OCI-LY1 (cell line): ENCODE measurements at regions not wholly inside any gene's neighbourhood (a gene's known extent, or its start where the extent isn't known, plus 50 kb on each side); places are given as distances from the start of the nearest gene placed in this dataset.

ENCODE experiments used
- H2AFZ ChIP-seq: fragments of 200-600 bp; sonication (generic), shearing (Covaris generic); 2 replicates; pipeline ENCODE4 v1.6.0; 2014; ENCODE audit warnings: antibody characterized with exemption, mild to moderate bottlenecking, low read length
- H3F3A ChIP-seq: fragments of 200-600 bp; sonication (generic), shearing (Covaris generic); 2 replicates; pipeline ENCODE4 v1.6.0; 2014; ENCODE audit warnings: mild to moderate bottlenecking, antibody characterized with exemption, low read length, moderate library complexity; ENCODE audit not compliant: insufficient read depth
- H3K27ac ChIP-seq: fragments of 200-600 bp; sonication (generic); 2 replicates; pipeline ENCODE4 v1.5.1; 2014; ENCODE audit warnings: low read length, mixed run types, mild to moderate bottlenecking, low read depth; ENCODE audit not compliant: poor library complexity, severe bottlenecking
- H3K27me3 ChIP-seq: fragments of 200-600 bp; sonication (generic); 2 replicates; pipeline ENCODE4 v1.6.0; 2014; ENCODE audit warnings: antibody characterized with exemption, mild to moderate bottlenecking, low read length, moderate library complexity; ENCODE audit not compliant: insufficient read depth
- H3K36me3 ChIP-seq: fragments of 200-600 bp; sonication (generic); 2 replicates; pipeline ENCODE4 v1.6.1; 2014; ENCODE audit warnings: mild to moderate bottlenecking, antibody characterized with exemption, low read length, moderate library complexity, mixed read lengths; ENCODE audit not compliant: insufficient read depth
- H3K4me1 ChIP-seq: fragments of 200-600 bp; sonication (generic); 2 replicates; pipeline ENCODE4 v1.5.1; 2014; ENCODE audit warnings: mild to moderate bottlenecking, low read length, moderate library complexity; ENCODE audit not compliant: insufficient read depth, severe bottlenecking
- H3K4me2 ChIP-seq: fragments of 200-600 bp; sonication (generic), shearing (Covaris generic); 2 replicates; pipeline ENCODE4 v1.6.1; 2014; ENCODE audit warnings: low read length
- H3K4me3 ChIP-seq: fragments of 200-600 bp; sonication (generic); 2 replicates; pipeline ENCODE4 v1.5.1; 2014; ENCODE audit warnings: low read length, low read depth, mild to moderate bottlenecking, mixed read lengths; ENCODE audit not compliant: poor library complexity, severe bottlenecking
- H3K79me2 ChIP-seq: fragments of 200-600 bp; shearing (Covaris generic); 2 replicates; pipeline ENCODE4 v1.6.1; 2016; ENCODE audit warnings: mixed run types, low read length, mixed read lengths; ENCODE audit not compliant: insufficient read depth
- H3K9ac ChIP-seq: fragments of 200-600 bp; sonication (generic), shearing (Covaris generic); 2 replicates; pipeline ENCODE4 v1.6.1; 2014; ENCODE audit warnings: mild to moderate bottlenecking, low read length, mixed read lengths
- H3K9me2 ChIP-seq: fragments of 200-600 bp; sonication (generic), shearing (Covaris generic); 2 replicates; pipeline ENCODE4 v1.6.1; 2014; ENCODE audit warnings: low read depth, mild to moderate bottlenecking, low read length, mixed read lengths
- H3K9me3 ChIP-seq: fragments of 200-600 bp; shearing (Covaris generic); 2 replicates; pipeline ENCODE4 v1.6.1; 2014; ENCODE audit warnings: low read length, mixed read lengths
- H4K20me1 ChIP-seq: fragments of 200-600 bp; sonication (generic), shearing (Covaris generic); 2 replicates; pipeline ENCODE4 v1.6.0; 2016; ENCODE audit warnings: mild to moderate bottlenecking, low read length; ENCODE audit not compliant: insufficient read depth
- CTCF ChIP-seq: fragments of 200-600 bp; sonication (generic), shearing (Covaris generic); IDR thresholded peaks from 2 replicates; pipeline ENCODE4 v1.5.1; 2017; ENCODE audit warnings: mild to moderate bottlenecking, antibody characterized with exemption, low read length, moderate library complexity, mixed read lengths
- EZH2 ChIP-seq: fragments of 200-600 bp; sonication (generic), shearing (Covaris generic); IDR thresholded peaks from 2 replicates; pipeline ENCODE4 v1.8.0; 2017; ENCODE audit warnings: borderline replicate concordance, mixed run types, mild to moderate bottlenecking, antibody characterized with exemption, low read length, moderate library complexity, mixed read lengths

- no peak overlapping the region for H3K27ac ChIP-seq
- no peaks in the 10 kb centered on the region for H3K79me2 ChIP-seq
- TF ChIP-seq EZH2 (no peak), CTCF (no peak)
- no peak overlapping the region for H3K9ac ChIP-seq
- H4K20me1 ChIP-seq: no peaks in the 10 kb centered on the region
- H3K9me2 ChIP-seq: no peaks in the 10 kb centered on the region
- H3K27me3 ChIP-seq: no peaks in the 10 kb centered on the region
- no peak overlapping the region for H3K4me3 ChIP-seq
- H3K36me3 ChIP-seq: no peaks in the 10 kb centered on the region
- no peaks in the 10 kb centered on the region for H3K9me3 ChIP-seq
- H3F3A ChIP-seq: no peaks in the 10 kb centered on the region
- no peaks in the 10 kb centered on the region for H3K4me1 ChIP-seq
- no peak overlapping the region for H3K4me2 ChIP-seq
- no peak overlapping the region for H2AFZ ChIP-seq
Measured at GRCh38 chr18:78479443-78479842, 500.2 kb upstream of the SALL3 start.

GRCh38 chr18:78480262-78481054, 499.2 kb upstream of the SALL3 start:
- Histone ChIP-seq H3K9me3 (no peaks in the 10 kb centered on the region), H3F3A (no peaks in the 10 kb centered on the region), H4K20me1 (no peaks in the 10 kb centered on the region), H3K9me2 (no peaks in the 10 kb centered on the region), H3K4me3 (no peak overlapping the region), H3K79me2 (no peaks in the 10 kb centered on the region), H3K4me2 (no peak overlapping the region), H3K4me1 (no peaks in the 10 kb centered on the region), H3K27me3 (no peaks in the 10 kb centered on the region), H3K36me3 (no peaks in the 10 kb centered on the region), H3K27ac (no peak overlapping the region), H2AFZ (no peak overlapping the region), H3K9ac (no peak overlapping the region)
- TF ChIP-seq CTCF: no peak
- TF ChIP-seq EZH2: no peak

GRCh38 chr18:78482378-78482777, 497.2 kb upstream of the SALL3 start:
- H3K9me3 ChIP-seq: no peaks in the 10 kb centered on the region
- no peaks in the 10 kb centered on the region for H3K79me2 ChIP-seq
- no peaks in the 10 kb centered on the region for H4K20me1 ChIP-seq
- H3K27ac ChIP-seq: no peak overlapping the region
- H2AFZ ChIP-seq: no peak overlapping the region
- H3K9ac ChIP-seq: no peak overlapping the region
- H3K9me2 ChIP-seq: no peaks in the 10 kb centered on the region
- no peak overlapping the region for H3K4me2 ChIP-seq
- TF ChIP-seq CTCF (no peak), EZH2 (no peak)
- H3K4me3 ChIP-seq: no peak overlapping the region
- no peaks in the 10 kb centered on the region for H3K36me3 ChIP-seq
- H3K27me3 ChIP-seq: no peaks in the 10 kb centered on the region
- H3K4me1 ChIP-seq: no peaks in the 10 kb centered on the region
- no peaks in the 10 kb centered on the region for H3F3A ChIP-seq
